ENCODE measurements at regions not wholly inside any gene's neighbourhood (a gene's known extent, or its start where the extent isn't known, plus 50 kb on each side); places are given as distances from the start of the nearest gene placed in this dataset.

- DNase-seq (ENCODE audit: low spot score), result no peak
These were observed 646.2 kb downstream of the VRK1 start for GRCh38 chr14:97443412-97443811.

- DNase-seq (ENCODE audit: low spot score), result no peak
These were observed 647.1 kb downstream of the VRK1 start for GRCh38 chr14:97444248-97444647.

GRCh38 chr14:97445367-97445766 lies 648.2 kb downstream of the VRK1 start:
- DNase-seq (ENCODE audit: low spot score), result no peak

GRCh38 chr14:97446087-97446486 lies 648.9 kb downstream of the VRK1 start:
- no peak for DNase-seq (ENCODE audit: low spot score)

- DNase-seq (ENCODE audit: low spot score), result no peak
These were observed 655.1 kb downstream of the VRK1 start for GRCh38 chr14:97452314-97452713.

- DNase-seq (ENCODE audit: low spot score), result no peak
These were observed 656.8 kb downstream of the VRK1 start for GRCh38 chr14:97453991-97454390.

- no peak for DNase-seq (ENCODE audit: low spot score)
These were observed 659.3 kb downstream of the VRK1 start for GRCh38 chr14:97456462-97456861.

- no peak for DNase-seq (ENCODE audit: low spot score)
These were observed 659.8 kb downstream of the VRK1 start for GRCh38 chr14:97456958-97457357.

- DNase-seq (ENCODE audit: low spot score), result no peak
These were observed 660.4 kb downstream of the VRK1 start for GRCh38 chr14:97457575-97458085.

GRCh38 chr14:97458255-97458654 lies 661.1 kb downstream of the VRK1 start:
- no peak for DNase-seq (ENCODE audit: low spot score)

- peak; percentile 5 for DNase-seq (ENCODE audit: low spot score)
These were observed 661.7 kb downstream of the VRK1 start for GRCh38 chr14:97458661-97459579.

GRCh38 chr14:97462081-97462480 lies 664.9 kb downstream of the VRK1 start:
- DNase-seq (ENCODE audit: low spot score), result no peak

GRCh38 chr14:97468220-97468619 lies 671.0 kb downstream of the VRK1 start:
- DNase-seq (ENCODE audit: low spot score), result no peak

GRCh38 chr14:97477353-97477752 lies 680.2 kb downstream of the VRK1 start:
- no peak for DNase-seq (ENCODE audit: low spot score)

- DNase-seq (ENCODE audit: low spot score), result no peak
These were observed 688.0 kb downstream of the VRK1 start for GRCh38 chr14:97485201-97485600.

GRCh38 chr14:97486601-97487120 lies 689.5 kb downstream of the VRK1 start:
- DNase-seq (ENCODE audit: low spot score), result no peak

- no peak for DNase-seq (ENCODE audit: low spot score)
These were observed 692.6 kb downstream of the VRK1 start for GRCh38 chr14:97489750-97490149.

- DNase-seq (ENCODE audit: low spot score), result no peak
These were observed 693.4 kb downstream of the VRK1 start for GRCh38 chr14:97490521-97491070.

GRCh38 chr14:97491697-97492096 lies 694.5 kb downstream of the VRK1 start:
- no peak for DNase-seq (ENCODE audit: low spot score)

- DNase-seq (ENCODE audit: low spot score), result no peak
These were observed 702.8 kb downstream of the VRK1 start for GRCh38 chr14:97499790-97500481.

GRCh38 chr14:97506626-97507025 lies 709.4 kb downstream of the VRK1 start:
- no peak for DNase-seq (ENCODE audit: low spot score)

GRCh38 chr14:97513891-97514290 lies 716.7 kb downstream of the VRK1 start:
- DNase-seq (ENCODE audit: low spot score), result no peak
